Type B pancreatic cell (in vitro differentiated cells): ENCODE measurements at regions not wholly inside any gene's neighbourhood (a gene's known extent, or its start where the extent isn't known, plus 50 kb on each side); places are given as distances from the start of the nearest gene placed in this dataset.
"Not testable (repeated sequence)": the region's sequence is repeated elsewhere in the genome, so short reads cannot be mapped to it uniquely, and the experiment has no call there.

Experiments
- DNase-seq: peaks from one replicate; pipeline ENCODE4 v3.0.0; 2021; ENCODE audit warnings: mixed read lengths; ENCODE audit not compliant: unreplicated experiment; ENCODE audit errors: extremely low spot score
- H3K27ac Mint-ChIP-seq: 2 replicates; pipeline ENCODE4 v1.8.0; 2021; ENCODE audit warnings: mild to moderate bottlenecking, mixed read lengths
- H3K27me3 Mint-ChIP-seq: 2 replicates; pipeline ENCODE4 v1.8.0; 2021; ENCODE audit warnings: mixed read lengths
- H3K36me3 Mint-ChIP-seq: 2 replicates; pipeline ENCODE4 v1.8.0; 2021; ENCODE audit warnings: mixed read lengths
- H3K4me1 Mint-ChIP-seq: one replicate; pipeline ENCODE4 v1.8.0; 2021; ENCODE audit warnings: mixed read lengths; ENCODE audit not compliant: unreplicated experiment
- H3K4me3 Mint-ChIP-seq: 2 replicates; pipeline ENCODE4 v1.8.0; 2021; ENCODE audit warnings: mild to moderate bottlenecking, mixed read lengths
- H3K9me3 Mint-ChIP-seq: 2 replicates; pipeline ENCODE4 v1.8.0; 2021; ENCODE audit warnings: mixed read lengths
- TF ChIP-seq, protein P1 (sequence below): fragments of 200-600 bp; sonication (generic); conservative IDR thresholded peaks from 2 replicates; pipeline ENCODE4 v1.5.0; 2021; ENCODE audit warnings: antibody characterized with exemption, mild to moderate bottlenecking

- Mint-ChIP-seq H3K4me1 (no peaks in the 10 kb centered on the region), H3K9me3 (no peaks in the 10 kb centered on the region), H3K27me3 (peaks cover 43% of the 10 kb centered on the region), H3K4me3 (no peak overlapping the region), H3K36me3 (no peaks in the 10 kb centered on the region), H3K27ac (no peak overlapping the region)
- DNase-seq = no peak
- TF ChIP-seq, protein P1, sequence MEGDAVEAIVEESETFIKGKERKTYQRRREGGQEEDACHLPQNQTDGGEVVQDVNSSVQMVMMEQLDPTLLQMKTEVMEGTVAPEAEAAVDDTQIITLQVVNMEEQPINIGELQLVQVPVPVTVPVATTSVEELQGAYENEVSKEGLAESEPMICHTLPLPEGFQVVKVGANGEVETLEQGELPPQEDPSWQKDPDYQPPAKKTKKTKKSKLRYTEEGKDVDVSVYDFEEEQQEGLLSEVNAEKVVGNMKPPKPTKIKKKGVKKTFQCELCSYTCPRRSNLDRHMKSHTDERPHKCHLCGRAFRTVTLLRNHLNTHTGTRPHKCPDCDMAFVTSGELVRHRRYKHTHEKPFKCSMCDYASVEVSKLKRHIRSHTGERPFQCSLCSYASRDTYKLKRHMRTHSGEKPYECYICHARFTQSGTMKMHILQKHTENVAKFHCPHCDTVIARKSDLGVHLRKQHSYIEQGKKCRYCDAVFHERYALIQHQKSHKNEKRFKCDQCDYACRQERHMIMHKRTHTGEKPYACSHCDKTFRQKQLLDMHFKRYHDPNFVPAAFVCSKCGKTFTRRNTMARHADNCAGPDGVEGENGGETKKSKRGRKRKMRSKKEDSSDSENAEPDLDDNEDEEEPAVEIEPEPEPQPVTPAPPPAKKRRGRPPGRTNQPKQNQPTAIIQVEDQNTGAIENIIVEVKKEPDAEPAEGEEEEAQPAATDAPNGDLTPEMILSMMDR = no peak
Measured at GRCh38 chr6:114648847-114649246, 306.0 kb upstream of the HS3ST5 start.

DNA sequence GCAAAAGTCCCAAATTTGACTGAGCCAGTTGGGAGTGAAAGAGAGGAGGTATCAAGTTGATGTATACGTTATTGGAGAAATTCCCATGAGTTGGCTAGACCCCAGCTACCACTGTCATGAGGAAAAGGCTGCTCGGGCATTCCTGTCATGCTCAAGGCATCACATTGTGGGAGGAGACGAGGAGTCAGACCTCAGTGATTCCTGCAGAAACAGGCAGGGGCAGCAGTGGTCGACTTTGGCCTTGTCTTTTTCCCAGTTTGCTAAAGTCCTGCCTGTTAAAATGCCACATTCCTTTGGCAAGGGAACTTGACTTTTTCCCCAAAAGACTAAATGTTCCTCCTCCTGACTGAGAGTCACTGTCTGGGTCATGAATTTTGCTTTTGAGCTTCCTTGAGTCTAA is 295.5 kb upstream of the HS3ST5 start:
- TF ChIP-seq, protein P1 = no peak
- no peak for DNase-seq
- Mint-ChIP-seq H3K4me1 (no peaks in the 10 kb centered on the region), H3K9me3 (peaks cover 6% of the 10 kb centered on the region), H3K36me3 (no peaks in the 10 kb centered on the region), H3K4me3 (no peak overlapping the region), H3K27me3 (peaks cover 15% of the 10 kb centered on the region), H3K27ac (no peak overlapping the region)

DNA sequence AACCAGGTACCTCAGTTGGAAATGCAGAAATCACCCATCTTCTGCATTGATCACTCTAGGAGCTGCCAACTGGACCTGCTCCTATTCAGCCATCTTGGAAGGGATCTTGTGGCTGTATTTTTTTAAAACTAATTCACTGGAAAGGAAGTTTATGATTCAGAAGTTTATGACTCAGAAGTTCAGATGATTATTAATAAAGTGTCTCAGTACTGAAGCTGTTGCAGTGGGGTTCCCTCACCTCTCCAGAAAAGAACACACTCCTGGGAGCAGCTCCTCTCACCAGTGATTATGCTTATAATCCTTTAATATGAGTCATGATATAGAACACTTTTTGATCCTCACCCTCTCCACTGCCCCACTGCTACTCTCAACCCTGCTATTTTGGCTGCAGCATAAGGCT is 291.2 kb upstream of the HS3ST5 start:
- DNase-seq = no peak
- Mint-ChIP-seq H3K36me3 (no peaks in the 10 kb centered on the region), H3K27me3 (peaks cover 25% of the 10 kb centered on the region), H3K9me3 (peaks cover 5% of the 10 kb centered on the region), H3K4me3 (no peak overlapping the region), H3K4me1 (no peaks in the 10 kb centered on the region), H3K27ac (no peak overlapping the region)
- TF ChIP-seq, protein P1 = no peak

DNA sequence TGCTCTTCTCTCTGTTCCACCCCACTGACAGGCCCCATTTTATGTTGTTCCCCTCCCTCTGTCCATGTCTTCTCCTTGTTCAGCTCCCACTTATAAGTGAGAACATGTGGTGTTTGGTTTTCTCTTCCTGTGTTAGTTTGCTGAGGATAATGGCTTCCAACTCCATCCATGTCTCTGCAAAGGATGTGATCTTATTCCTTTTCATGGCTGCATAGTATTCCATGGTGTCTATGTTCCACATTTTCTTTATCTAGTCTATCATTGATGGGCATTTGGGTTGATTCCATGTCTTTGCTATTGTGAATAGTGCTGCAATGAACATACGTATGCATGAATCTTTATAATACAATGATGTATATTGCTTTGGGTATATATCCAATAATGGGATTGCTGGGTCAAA is 283.4 kb upstream of the HS3ST5 start:
- not testable (repeated sequence) for H3K4me1 Mint-ChIP-seq, H3K36me3 Mint-ChIP-seq, DNase-seq, H3K4me3 Mint-ChIP-seq, H3K27ac Mint-ChIP-seq
- Mint-ChIP-seq H3K9me3 (peaks cover 10% of the 10 kb centered on the region), H3K27me3 (peaks cover 36% of the 10 kb centered on the region)

DNA sequence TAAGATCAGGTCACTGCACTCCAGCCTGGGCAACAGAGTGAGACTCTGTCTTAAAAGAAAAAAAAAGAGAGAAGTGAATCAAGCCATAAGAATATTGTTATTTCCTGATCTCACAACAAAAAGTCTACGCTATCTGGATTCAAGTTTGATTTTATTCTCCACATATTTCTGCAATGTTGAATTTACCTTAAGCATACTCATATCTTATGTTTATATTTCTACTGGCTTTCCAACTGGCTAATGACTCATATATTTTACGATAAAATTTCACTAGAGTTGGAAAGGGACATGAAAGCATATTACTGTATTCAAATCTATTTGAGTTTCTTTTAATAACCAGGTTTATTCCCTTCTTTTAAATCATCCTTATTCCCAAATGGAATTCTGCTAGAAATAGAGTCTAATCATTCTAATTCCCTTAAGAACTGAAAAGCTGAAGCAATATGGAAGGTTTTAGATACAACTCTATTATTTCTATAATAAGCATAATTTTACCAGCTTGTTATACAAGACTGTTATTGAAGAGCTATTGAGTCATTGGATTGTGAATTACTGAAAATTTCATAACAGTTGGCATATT is 276.9 kb upstream of the HS3ST5 start:
- Mint-ChIP-seq H3K27ac (no peak overlapping the region), H3K4me1 (no peaks in the 10 kb centered on the region), H3K9me3 (no peaks in the 10 kb centered on the region), H3K36me3 (no peaks in the 10 kb centered on the region), H3K4me3 (no peak overlapping the region), H3K27me3 (peaks cover 21% of the 10 kb centered on the region)
- TF ChIP-seq, protein P1 = no peak
- DNase-seq = no peak

DNA sequence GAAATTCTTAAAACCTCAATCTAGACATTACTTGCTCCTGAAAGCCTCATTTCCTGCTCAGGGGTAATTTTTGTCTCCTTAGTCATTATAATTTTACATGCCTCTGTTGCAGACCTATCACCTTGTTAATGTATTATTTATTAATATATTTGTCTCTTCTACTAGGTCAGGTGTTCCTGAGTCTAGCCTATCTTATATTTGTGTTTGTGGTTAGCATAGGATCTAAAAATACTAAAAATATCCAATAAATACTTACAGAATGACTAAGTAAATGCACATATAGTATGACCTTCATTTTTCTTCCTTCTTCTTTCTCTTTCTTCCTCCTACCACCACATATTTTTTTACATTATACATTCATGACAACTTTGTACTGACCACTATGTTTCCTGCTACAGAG is 268.9 kb upstream of the HS3ST5 start:
- peaks cover 6% of the 10 kb centered on the region for H3K27me3 Mint-ChIP-seq
- no peaks in the 10 kb centered on the region for H3K4me1 Mint-ChIP-seq
- H3K9me3 Mint-ChIP-seq = no peaks in the 10 kb centered on the region
- no peak for DNase-seq
- TF ChIP-seq, protein P1 = no peak
- H3K36me3 Mint-ChIP-seq = no peaks in the 10 kb centered on the region
- H3K27ac Mint-ChIP-seq = no peak overlapping the region
- no peak overlapping the region for H3K4me3 Mint-ChIP-seq
